ENCODE measurements at regions not wholly inside any gene's neighbourhood (a gene's known extent, or its start where the extent isn't known, plus 50 kb on each side); places are given as distances from the start of the nearest gene placed in this dataset.

GRCh38 chr2:6103372-6103771 lies 411.2 kb downstream of the SOX11 start:
- H3K4me2 ChIP-seq (ENCODE audit: low read length): no peak overlapping the region
- ChIA-PET CTCF (no interaction called here), POLR2A (no interaction called here), RAD21 (ENCODE audit: low non-redundant PET in 1 of 2, low total read pairs in 2 of 2, uncharacterized antibody in 2 of 2, unreplicated experiment in 2 of 2) (no interaction called here)
- no peaks in the 10 kb centered on the region for H3K4me1 ChIP-seq (ENCODE audit: control insufficient read depth in 1 of 2, insufficient read depth in 2 of 2, low read length in 2 of 2)
- H3K79me2 ChIP-seq (ENCODE audit: insufficient read depth, low read length): no peaks in the 10 kb centered on the region
- no peaks in the 10 kb centered on the region for H3K27me3 ChIP-seq (ENCODE audit: insufficient read depth, low read length)
- no peaks in the 10 kb centered on the region for H4K20me1 ChIP-seq (ENCODE audit: insufficient read depth)
- H3K27ac ChIP-seq (ENCODE audit: low read depth, low read length): no peak overlapping the region
- no peak overlapping the region for H3K4me3 ChIP-seq (replicated peaks in 1 of 2; ENCODE audit: low read depth in 1 of 2, low read length in 2 of 2)
- DNase-seq (ENCODE audit: low read depth, low spot score): no peak
- no peak overlapping the region for H3K9ac ChIP-seq (ENCODE audit: low read length)
- ATAC-seq: no peak
- no peaks in the 10 kb centered on the region for H3K36me3 ChIP-seq (ENCODE audit: control insufficient read depth in 1 of 2, insufficient read depth in 2 of 2, low read length in 2 of 2)
- intact Hi-C loops (cut with micrococcal nuclease): no loop called here
- BruUV-seq (replicated peaks): no TSS peak
- H3K9me3 ChIP-seq (ENCODE audit: control insufficient read depth in 1 of 2, insufficient read depth in 1 of 2, low read depth in 1 of 2, low read length in 2 of 2): peaks cover 0 to 21% of the 10 kb centered on the region in 2 experiments; a peak in 2 of 4 replicates
- H2AFZ ChIP-seq (ENCODE audit: low read depth, low read length, poor library complexity, severe bottlenecking): no peak overlapping the region
- TF ChIP-seq CBX3 (IDR thresholded peaks at IDR 0.05; ENCODE audit: low read depth) (no peak), ZFX (IDR thresholded peaks at IDR 0.05) (no peak), EZH2phosphoT487 (IDR thresholded peaks at IDR 0.05; ENCODE audit: borderline replicate concordance) (no peak), ZNF274 (IDR thresholded peaks at IDR 0.05; ENCODE audit: low read depth, low read length) (no peak), YY1 (IDR thresholded peaks at IDR 0.05; ENCODE audit: extremely low read depth, insufficient replicate concordance, low read depth, low read length) (no peak), RAD21 (IDR thresholded peaks at IDR 0.05; ENCODE audit: low read depth) (no peak), EGR1 (IDR thresholded peaks at IDR 0.05; ENCODE audit: low read depth) (no peak), EZH2 (IDR thresholded peaks at IDR 0.05) (no peak), POLR2AphosphoS5 (IDR thresholded peaks at IDR 0.05; ENCODE audit: low read depth, low read length) (no peak), SP1 (IDR thresholded peaks at IDR 0.05; ENCODE audit: low read depth) (no peak), CEBPB (IDR thresholded peaks at IDR 0.05; ENCODE audit: low read depth) (no peak), SIN3A (IDR thresholded peaks at IDR 0.05; ENCODE audit: low read depth) (no peak), TCF7L2 (IDR thresholded peaks at IDR 0.05; ENCODE audit: borderline replicate concordance, extremely low read depth, insufficient read depth, insufficient read length) (no peak), ELF1 (IDR thresholded peaks at IDR 0.05; ENCODE audit: borderline replicate concordance, low read depth) (no peak), JUND (IDR thresholded peaks at IDR 0.05) (no peak)
- TF ChIP-seq, protein P1, sequence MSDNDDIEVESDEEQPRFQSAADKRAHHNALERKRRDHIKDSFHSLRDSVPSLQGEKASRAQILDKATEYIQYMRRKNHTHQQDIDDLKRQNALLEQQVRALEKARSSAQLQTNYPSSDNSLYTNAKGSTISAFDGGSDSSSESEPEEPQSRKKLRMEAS (IDR thresholded peaks at IDR 0.05): no peak
- TF ChIP-seq, protein P2, sequence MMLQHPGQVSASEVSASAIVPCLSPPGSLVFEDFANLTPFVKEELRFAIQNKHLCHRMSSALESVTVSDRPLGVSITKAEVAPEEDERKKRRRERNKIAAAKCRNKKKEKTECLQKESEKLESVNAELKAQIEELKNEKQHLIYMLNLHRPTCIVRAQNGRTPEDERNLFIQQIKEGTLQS (IDR thresholded peaks at IDR 0.05): no peak
- TF ChIP-seq, protein P3, sequence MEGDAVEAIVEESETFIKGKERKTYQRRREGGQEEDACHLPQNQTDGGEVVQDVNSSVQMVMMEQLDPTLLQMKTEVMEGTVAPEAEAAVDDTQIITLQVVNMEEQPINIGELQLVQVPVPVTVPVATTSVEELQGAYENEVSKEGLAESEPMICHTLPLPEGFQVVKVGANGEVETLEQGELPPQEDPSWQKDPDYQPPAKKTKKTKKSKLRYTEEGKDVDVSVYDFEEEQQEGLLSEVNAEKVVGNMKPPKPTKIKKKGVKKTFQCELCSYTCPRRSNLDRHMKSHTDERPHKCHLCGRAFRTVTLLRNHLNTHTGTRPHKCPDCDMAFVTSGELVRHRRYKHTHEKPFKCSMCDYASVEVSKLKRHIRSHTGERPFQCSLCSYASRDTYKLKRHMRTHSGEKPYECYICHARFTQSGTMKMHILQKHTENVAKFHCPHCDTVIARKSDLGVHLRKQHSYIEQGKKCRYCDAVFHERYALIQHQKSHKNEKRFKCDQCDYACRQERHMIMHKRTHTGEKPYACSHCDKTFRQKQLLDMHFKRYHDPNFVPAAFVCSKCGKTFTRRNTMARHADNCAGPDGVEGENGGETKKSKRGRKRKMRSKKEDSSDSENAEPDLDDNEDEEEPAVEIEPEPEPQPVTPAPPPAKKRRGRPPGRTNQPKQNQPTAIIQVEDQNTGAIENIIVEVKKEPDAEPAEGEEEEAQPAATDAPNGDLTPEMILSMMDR (IDR thresholded peaks at IDR 0.05 in 2 of 3, conservative IDR thresholded peaks at IDR 0.05 in 1 of 3; ENCODE audit: borderline replicate concordance in 1 of 3, insufficient read depth in 1 of 3, low read depth in 2 of 3, low read length in 2 of 3): no peak
- H3K9me2 ChIP-seq (ENCODE audit: insufficient read depth): no peaks in the 10 kb centered on the region

All from HCT116 (cell line).